Glomerular visceral epithelial cell (primary cell): ENCODE measurements at regions not wholly inside any gene's neighbourhood (a gene's known extent, or its start where the extent isn't known, plus 50 kb on each side); places are given as distances from the start of the nearest gene placed in this dataset.

Source experiments
- DNase-seq: peaks from one replicate; pipeline ENCODE4 v3.0.0-alpha.2; 2016; ENCODE audit errors: extremely low spot score

DNA sequence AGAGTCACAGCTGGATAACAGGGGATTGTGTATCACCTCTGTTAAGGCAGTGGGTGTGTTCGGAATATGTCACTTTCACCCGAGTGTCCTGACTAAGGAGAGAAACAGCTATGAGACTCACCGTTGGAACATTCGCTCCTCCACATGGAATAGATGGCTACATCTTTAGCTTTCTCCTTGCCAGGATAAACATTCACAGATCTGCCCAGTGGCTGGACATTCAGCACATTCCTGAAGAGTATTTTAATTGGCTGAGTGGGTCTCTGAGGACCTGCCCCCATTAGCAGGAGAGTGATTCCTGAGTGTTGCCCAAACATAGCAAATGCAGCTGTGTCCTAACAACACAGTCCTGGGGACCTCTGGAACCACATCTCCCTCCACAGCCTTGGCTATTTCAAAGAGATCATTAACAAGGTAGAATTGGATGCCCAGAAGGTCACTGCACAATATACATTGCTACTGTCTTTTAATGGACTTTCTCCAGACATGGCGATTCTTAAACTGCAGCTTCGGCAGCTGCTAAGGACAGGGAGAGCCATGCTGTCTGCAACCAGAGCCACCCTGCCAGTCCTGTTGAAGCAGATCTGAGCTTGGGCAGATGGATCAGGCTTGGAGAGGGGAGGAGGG, 435.0 kb upstream of the CADM1 start:
- DNase-seq, result peak; percentile 69

- peak; percentile 51 for DNase-seq
Measured at GRCh38 chr11:115933564-115933963, 429.3 kb upstream of the CADM1 start.

- no peak for DNase-seq
Measured at GRCh38 chr11:115931548-115932083, 427.4 kb upstream of the CADM1 start.

DNA sequence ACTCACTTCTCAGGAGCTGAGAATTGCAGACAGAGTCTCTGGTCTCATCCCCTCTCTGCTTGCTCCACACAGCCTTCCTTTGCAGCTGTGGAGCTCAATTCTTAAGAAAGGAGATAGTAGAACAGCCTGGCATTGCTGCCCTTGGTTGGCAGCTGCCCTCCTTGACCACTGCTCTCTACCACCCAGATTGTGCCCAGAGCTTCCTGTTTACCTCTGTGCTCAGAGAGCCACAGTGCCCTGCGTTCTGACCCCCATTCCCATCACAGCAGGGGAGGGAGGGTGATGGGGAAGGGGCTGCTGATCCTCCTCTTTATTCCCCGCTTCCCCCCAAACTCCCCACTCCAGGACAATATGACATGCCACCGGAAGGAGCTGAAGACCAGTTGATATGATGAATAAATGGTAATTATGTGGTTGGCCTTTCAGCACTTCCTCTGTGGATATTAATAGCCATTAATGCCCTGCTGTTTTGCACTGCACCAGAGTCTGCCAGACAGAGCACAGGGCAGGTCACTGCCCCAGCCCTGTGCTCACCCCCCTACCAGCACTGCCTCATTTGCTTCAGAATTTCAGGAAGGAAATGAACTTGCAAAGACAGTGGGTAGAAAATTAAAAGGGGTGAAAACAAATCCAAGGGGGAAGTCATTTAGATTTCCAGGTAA, 426.8 kb upstream of the CADM1 start:
- no peak for DNase-seq

DNA sequence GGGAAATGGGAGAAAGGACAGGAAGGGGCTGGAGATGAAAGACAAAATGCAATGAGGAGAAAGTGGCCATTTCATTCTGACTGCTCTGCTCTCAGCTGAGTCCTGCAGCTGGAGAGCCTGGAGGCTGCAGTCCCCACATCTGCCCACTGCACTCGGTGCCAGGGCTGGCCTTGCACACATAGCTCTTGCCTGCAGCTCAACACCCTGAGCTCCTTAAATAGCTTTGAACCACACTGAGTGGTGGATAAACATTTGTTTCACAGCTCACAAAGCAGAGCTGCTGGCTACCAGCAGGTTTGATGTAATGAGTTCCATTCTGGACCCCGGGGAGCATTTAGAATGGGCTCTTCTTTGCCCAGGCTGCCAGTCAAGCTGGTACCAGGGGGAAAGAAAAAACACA, 426.1 kb upstream of the CADM1 start:
- DNase-seq, result no peak

DNA sequence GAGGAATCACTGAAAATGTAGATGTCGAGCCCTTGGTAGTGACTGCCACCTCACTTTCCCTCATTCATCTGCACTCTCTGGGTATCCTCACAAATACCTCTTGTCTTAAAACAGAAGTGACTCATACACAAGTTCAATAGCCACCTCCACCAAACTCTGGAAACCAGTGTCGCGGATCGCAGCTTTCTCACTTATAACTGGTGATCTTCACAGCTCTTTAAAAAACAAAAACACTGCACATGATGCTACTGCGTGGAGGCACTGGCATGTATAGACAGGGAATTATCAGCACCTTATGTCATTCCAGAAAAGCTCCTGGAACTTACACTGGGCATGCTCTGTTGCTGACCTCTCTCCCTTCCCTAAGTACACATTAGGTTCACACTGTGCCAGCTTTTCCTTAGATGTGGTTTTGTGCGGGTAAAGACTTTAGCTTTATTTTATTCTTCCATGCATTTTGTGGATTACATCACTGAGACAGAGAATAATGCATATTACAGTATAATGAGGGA, 425.5 kb upstream of the CADM1 start:
- peak; percentile 63 for DNase-seq

GRCh38 chr11:115928811-115929210, 424.6 kb upstream of the CADM1 start:
- DNase-seq, result no peak

DNA sequence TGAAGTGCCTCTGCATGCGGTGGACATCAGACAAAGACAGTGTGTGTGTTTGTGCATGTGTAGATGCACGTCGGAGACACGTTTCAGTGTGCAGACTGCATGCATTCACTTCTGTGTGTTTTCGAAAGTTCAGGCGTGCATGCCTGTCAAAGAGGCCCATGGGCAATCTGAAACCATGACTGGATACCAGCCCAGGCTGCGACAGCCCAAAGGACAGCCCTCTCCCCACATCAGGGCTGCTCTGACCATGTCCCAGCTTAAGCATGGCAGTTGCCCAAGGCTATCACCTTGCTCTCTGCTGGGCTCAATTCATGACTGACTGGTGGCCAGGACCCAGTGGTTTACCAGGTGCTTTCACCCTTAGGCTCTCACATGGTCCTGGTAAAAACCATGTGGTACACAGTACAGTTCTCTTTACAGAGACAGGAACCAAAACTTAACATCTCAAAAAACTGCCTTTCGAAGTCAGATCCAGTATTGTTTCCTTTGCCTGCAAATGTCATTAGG, 423.7 kb upstream of the CADM1 start:
- no peak for DNase-seq

- no peak for DNase-seq
Measured at GRCh38 chr11:115926601-115927000, 422.4 kb upstream of the CADM1 start.

DNA sequence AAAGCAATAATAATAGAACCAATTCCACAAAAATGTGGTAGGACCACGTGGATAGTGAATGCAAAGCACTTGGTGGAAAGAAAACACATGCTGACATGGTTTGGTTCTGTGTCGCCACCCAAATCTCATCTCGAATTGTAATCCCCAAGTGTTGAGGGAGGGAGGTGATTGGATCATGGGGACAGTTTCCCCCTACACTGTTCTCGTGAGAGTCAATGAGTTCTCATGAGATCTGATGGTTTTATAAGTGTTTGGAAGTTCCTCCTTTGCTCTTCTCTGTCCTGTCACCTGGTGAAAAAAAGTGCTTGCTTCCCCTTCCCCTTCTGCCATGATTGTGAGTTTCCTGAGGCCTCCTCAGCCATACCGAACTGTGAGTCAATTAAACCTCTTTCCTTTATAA, 421.9 kb upstream of the CADM1 start:
- no peak for DNase-seq

DNA sequence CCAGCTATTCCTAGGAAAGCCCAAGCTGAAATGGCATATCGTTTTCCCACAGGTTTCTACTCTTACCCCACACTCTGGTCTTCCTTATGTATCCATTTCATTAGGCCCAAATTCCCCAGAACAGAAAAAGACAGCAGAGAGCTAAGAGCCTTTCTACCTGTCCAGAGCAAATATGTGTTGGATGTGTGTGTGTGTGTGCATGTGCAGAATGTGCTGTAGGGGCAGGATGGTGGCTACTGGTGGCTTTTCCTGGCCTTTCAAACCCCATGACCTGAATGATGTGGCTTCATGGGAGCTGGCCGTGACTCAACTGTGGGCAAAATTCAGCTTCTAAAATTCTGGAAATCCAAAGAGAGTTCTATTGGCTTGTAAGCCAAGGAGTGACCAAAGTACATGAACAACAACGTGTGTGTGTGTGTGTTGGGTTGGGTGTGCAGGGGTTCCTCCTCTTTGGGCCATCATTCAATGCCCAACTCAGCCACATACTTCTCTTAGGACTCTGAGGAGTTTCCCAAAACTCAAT, 421.4 kb upstream of the CADM1 start:
- no peak for DNase-seq

- DNase-seq, result peak; percentile 88
Measured at GRCh38 chr11:115924744-115925567, 420.7 kb upstream of the CADM1 start.

DNA sequence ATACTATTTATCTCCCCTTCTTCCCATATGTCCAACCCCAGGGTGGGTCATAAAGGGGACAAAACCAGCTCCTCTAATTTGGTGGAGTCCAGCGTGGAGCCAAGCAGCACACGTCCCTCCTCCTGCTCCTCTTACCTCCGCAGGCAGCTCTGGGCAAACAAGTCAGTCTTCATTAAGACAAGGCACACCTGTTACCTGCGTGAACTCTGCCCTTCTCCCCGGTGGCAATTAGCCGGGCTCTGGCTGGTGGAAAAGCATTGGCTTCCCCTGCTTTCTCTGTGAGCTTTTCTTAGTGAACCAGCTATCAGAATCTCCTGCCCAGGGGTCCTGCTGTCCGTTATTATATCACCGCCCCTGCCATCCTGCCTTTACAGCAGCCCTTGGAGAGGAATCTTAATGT, 418.7 kb upstream of the CADM1 start:
- no peak for DNase-seq

DNA sequence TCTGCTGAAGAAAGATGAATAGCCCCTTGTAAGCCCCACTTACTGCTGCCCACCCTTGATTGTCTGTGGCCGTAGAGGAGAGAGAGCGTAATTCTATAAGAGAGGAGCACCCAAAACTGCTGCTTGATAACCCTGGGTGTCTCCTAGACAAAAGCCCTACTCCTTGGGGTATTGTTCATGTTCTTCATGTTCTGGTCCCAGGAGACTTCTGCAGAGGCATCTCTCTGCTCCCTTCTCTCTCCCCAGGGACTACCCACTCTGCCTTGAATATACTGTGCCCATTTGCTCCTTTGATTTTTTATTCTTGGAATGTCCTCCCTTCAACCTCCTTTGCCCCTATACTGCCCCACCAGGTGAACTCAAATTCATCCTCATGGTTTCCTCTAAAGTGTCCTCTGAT, 417.8 kb upstream of the CADM1 start:
- DNase-seq, result no peak

DNA sequence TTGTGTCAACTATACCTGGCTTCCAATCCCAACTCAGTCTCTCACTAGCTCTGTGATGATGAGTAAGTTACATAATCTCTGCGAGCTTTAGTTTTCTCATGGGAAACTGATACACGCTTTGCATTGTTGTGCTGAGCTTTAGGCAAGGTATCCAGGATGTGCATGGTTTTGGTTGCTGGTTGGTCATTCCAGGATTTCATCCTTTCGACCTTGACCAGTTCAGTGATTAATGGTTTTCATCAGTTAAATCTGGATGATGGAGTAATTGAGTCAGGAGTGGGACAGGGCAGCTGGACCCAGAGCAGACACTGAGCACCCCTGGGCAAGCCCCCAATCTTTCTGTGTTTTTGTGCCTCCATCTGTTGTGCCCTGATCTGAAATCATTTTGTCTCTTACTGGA, 417.3 kb upstream of the CADM1 start:
- no peak for DNase-seq

- peak; percentile 71 for DNase-seq
Measured at GRCh38 chr11:115920841-115921480, 416.7 kb upstream of the CADM1 start.

DNA sequence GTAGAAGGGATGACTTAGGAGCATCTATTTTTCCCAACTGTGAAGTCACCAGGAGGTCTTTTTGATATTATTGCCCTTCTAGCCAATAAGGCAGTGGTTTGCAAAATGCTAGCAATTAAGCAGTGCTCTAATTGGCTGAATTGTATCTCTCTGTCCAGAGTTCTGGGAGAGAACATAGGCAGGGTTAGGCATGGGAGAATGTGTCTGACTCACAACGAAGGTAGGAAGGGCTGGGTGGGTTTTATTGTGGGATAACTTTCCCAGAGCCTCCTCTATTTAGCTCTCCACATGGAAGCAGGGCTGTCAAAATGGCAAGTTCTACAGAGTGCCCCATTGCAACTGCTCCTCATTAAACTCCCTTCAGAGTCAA, 415.9 kb upstream of the CADM1 start:
- peak; percentile 67 for DNase-seq

GRCh38 chr11:115919341-115920091, 415.3 kb upstream of the CADM1 start:
- peak; percentile 94 for DNase-seq

- DNase-seq, result no peak
Measured at GRCh38 chr11:115918576-115918975, 414.4 kb upstream of the CADM1 start.

- no peak for DNase-seq
Measured at GRCh38 chr11:115916608-115917007, 412.4 kb upstream of the CADM1 start.

- no peak for DNase-seq
Measured at GRCh38 chr11:115912484-115912945, 408.3 kb upstream of the CADM1 start.
